ENCODE measurements at regions not wholly inside any gene's neighbourhood (a gene's known extent, or its start where the extent isn't known, plus 50 kb on each side); places are given as distances from the start of the nearest gene placed in this dataset.
"Not testable (repeated sequence)": the region's sequence is repeated elsewhere in the genome, so short reads cannot be mapped to it uniquely, and the experiment has no call there.

DNA sequence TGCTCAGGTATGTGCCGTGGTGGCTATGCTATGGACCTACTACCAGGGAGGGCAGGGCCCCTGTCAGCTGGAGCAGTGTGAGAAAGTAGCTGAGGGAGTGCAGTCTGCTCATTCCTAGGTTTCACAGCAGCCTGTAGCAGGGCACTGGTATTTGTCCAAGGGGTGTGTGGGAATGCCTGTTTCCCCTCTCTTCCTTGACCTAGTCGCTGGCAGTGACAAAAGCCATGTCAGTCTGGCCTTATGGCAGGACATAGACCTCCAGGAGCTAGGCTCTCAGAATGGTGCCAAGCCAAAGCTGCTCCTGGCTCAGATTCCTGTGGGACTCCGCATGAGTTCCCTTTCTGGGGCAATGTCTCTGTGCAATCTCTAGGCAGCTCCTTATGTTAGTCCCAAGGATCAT is 253.9 kb upstream of the TYRP1 start:
- Histone ChIP-seq H3K79me2 (ENCODE audit: control insufficient read depth, insufficient read depth, low read length) (no peaks in the 10 kb centered on the region), H3K9me3 (ENCODE audit: control extremely low read depth in 1 of 3, control insufficient read depth in 2 of 3, insufficient read depth in 1 of 3, low read length in 2 of 3) (peaks cover 0 to 6% (median 0%) of the 10 kb centered on the region in 3 donors), H3K27ac (ENCODE audit: low read length in 2 of 2) (no peak overlapping the region), H3K4me1 (ENCODE audit: control insufficient read depth in 2 of 2, insufficient read depth in 2 of 2, low read length in 2 of 2) (no peaks in the 10 kb centered on the region), H3K4me3 (ENCODE audit: control extremely low read depth in 1 of 5, extremely low read depth in 1 of 5, insufficient read depth in 1 of 5, low read depth in 2 of 5, low read length in 4 of 5) (no peak overlapping the region), H3K9ac (ENCODE audit: low read length) (no peak overlapping the region), H3K4me2 (replicated peaks; ENCODE audit: low read depth, low read length, poor library complexity, severe bottlenecking) (no peak overlapping the region), H3K27me3 (replicated peaks in 1 of 4; ENCODE audit: control extremely low read depth in 1 of 4, control insufficient read depth in 3 of 4, insufficient read depth in 4 of 4, low read length in 3 of 4) (no peaks in the 10 kb centered on the region), H2AFZ (ENCODE audit: insufficient read depth, low read depth, low read length, poor library complexity, severe bottlenecking) (no peak overlapping the region), H4K20me1 (ENCODE audit: control insufficient read depth, insufficient read depth, low read length, poor library complexity, severe bottlenecking) (no peaks in the 10 kb centered on the region), H3K36me3 (replicated peaks in 1 of 2; ENCODE audit: control extremely low read depth in 1 of 2, control insufficient read depth in 1 of 2, extremely low read depth in 1 of 2, insufficient read depth in 2 of 2, low read length in 1 of 2) (no peaks in the 10 kb centered on the region)
- Mint-ChIP-seq H3K4me3 (no peak overlapping the region), H3K27ac (no peak overlapping the region), H3K27me3 (no peaks in the 10 kb centered on the region), H3K9me3 (ENCODE audit: insufficient read depth) (peaks cover 3% of the 10 kb centered on the region), H3K4me1 (no peaks in the 10 kb centered on the region)
- 83% methylated on average over 1 of the region's 3 CpGs for WGBS (ENCODE audit: insufficient coverage)
- no peak for DNase-seq
- CTCF ChIA-PET: no interaction called here
- intact Hi-C loops (cut with micrococcal nuclease): no loop called here
- TF ChIP-seq EZH2 (IDR thresholded peaks at IDR 0.05; ENCODE audit: borderline replicate concordance, insufficient read depth, low read depth, low read length, poor library complexity, severe bottlenecking): no peak
- TF ChIP-seq, protein P1, sequence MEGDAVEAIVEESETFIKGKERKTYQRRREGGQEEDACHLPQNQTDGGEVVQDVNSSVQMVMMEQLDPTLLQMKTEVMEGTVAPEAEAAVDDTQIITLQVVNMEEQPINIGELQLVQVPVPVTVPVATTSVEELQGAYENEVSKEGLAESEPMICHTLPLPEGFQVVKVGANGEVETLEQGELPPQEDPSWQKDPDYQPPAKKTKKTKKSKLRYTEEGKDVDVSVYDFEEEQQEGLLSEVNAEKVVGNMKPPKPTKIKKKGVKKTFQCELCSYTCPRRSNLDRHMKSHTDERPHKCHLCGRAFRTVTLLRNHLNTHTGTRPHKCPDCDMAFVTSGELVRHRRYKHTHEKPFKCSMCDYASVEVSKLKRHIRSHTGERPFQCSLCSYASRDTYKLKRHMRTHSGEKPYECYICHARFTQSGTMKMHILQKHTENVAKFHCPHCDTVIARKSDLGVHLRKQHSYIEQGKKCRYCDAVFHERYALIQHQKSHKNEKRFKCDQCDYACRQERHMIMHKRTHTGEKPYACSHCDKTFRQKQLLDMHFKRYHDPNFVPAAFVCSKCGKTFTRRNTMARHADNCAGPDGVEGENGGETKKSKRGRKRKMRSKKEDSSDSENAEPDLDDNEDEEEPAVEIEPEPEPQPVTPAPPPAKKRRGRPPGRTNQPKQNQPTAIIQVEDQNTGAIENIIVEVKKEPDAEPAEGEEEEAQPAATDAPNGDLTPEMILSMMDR (IDR thresholded peaks at IDR 0.05): no peak
- POLR2A ChIA-PET: no interaction called here
- no peak for ATAC-seq (ENCODE audit: low read depth)

DNA sequence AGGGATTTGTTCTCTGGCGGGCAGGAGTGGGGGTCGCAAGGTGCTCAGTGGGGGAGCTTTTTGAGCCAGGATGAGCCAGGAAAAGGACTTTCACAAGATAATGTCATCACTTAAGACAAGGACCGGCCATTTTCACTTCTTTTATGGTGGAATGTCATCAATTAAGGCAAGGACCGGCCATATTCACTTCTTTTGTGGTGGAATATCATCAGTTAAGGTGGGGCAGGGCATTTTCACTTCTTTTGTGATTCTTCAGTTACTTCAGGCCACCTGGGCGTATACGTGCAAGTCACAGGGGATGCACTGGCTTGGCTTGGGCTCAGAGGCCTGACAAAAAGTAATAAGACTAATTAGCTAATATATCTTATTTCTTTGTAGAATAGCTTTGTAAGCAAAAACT is 252.1 kb upstream of the TYRP1 start:
- H3K4me1 ChIP-seq (ENCODE audit: control insufficient read depth in 2 of 2, insufficient read depth in 2 of 2, low read length in 2 of 2); CTCF ChIA-PET; H3K27me3 ChIP-seq (replicated peaks in 1 of 4; ENCODE audit: control extremely low read depth in 1 of 4, control insufficient read depth in 3 of 4, insufficient read depth in 4 of 4, low read length in 3 of 4); ATAC-seq (ENCODE audit: low read depth); H3K27ac Mint-ChIP-seq; H3K36me3 ChIP-seq (replicated peaks in 1 of 2; ENCODE audit: control extremely low read depth in 1 of 2, control insufficient read depth in 1 of 2, extremely low read depth in 1 of 2, insufficient read depth in 2 of 2, low read length in 1 of 2); H2AFZ ChIP-seq (ENCODE audit: insufficient read depth, low read depth, low read length, poor library complexity, severe bottlenecking); POLR2A ChIA-PET; H3K9me3 Mint-ChIP-seq (ENCODE audit: insufficient read depth); H3K4me3 Mint-ChIP-seq; DNase-seq; H3K27me3 Mint-ChIP-seq; H4K20me1 ChIP-seq (ENCODE audit: control insufficient read depth, insufficient read depth, low read length, poor library complexity, severe bottlenecking); H3K4me2 ChIP-seq (replicated peaks; ENCODE audit: low read depth, low read length, poor library complexity, severe bottlenecking); H3K4me3 ChIP-seq (ENCODE audit: control extremely low read depth in 1 of 5, extremely low read depth in 1 of 5, insufficient read depth in 1 of 5, low read depth in 2 of 5, low read length in 4 of 5); H3K9ac ChIP-seq (ENCODE audit: low read length); H3K9me3 ChIP-seq (ENCODE audit: control extremely low read depth in 1 of 3, control insufficient read depth in 2 of 3, insufficient read depth in 1 of 3, low read length in 2 of 3); intact Hi-C loops (cut with micrococcal nuclease); H3K4me1 Mint-ChIP-seq; H3K79me2 ChIP-seq (ENCODE audit: control insufficient read depth, insufficient read depth, low read length); H3K27ac ChIP-seq (ENCODE audit: low read length in 2 of 2): not testable (repeated sequence)
- 100% methylated on average over 1 of the region's 6 CpGs for WGBS (ENCODE audit: insufficient coverage)

Measured in B cell (primary cell).